Kidney epithelial cell (primary cell): ENCODE measurements at regions not wholly inside any gene's neighbourhood (a gene's known extent, or its start where the extent isn't known, plus 50 kb on each side); places are given as distances from the start of the nearest gene placed in this dataset.

Source experiments
- DNase-seq: peaks from one replicate; pipeline ENCODE4 v3.0.0-alpha.2; 2010; ENCODE audit warnings: low read depth
- H3K27me3 ChIP-seq: 2 replicates; pipeline ENCODE4 v1.6.0; 2011; ENCODE audit warnings: low read length; ENCODE audit not compliant: control insufficient read depth, insufficient read depth
- H3K36me3 ChIP-seq: 2 replicates; pipeline ENCODE4 v1.5.1; 2011; ENCODE audit warnings: low read length; ENCODE audit not compliant: control insufficient read depth, insufficient read depth
- H3K4me3 ChIP-seq: 2 replicates; pipeline ENCODE4 v1.5.1; 2011; ENCODE audit warnings: low read depth, mild to moderate bottlenecking, control low read depth, low read length
- CTCF ChIP-seq: IDR thresholded peaks from 2 replicates; pipeline ENCODE4 v1.5.1; 2011; ENCODE audit warnings: mild to moderate bottlenecking, moderate library complexity, low read length, control low read depth, inconsistent platforms; ENCODE audit not compliant: insufficient read depth, poor library complexity, severe bottlenecking

GRCh38 chr18:5606951-5607350, 63.2 kb upstream of the EPB41L3 start:
- no peak for DNase-seq
- Histone ChIP-seq H3K36me3 (no peaks in the 10 kb centered on the region), H3K4me3 (no peak overlapping the region), H3K27me3 (no peaks in the 10 kb centered on the region)
- TF ChIP-seq CTCF, result no peak

- TF ChIP-seq CTCF, result no peak
- Histone ChIP-seq H3K36me3 (no peaks in the 10 kb centered on the region), H3K27me3 (no peaks in the 10 kb centered on the region), H3K4me3 (no peak overlapping the region)
- no peak for DNase-seq
These were observed 61.0 kb upstream of the EPB41L3 start for GRCh38 chr18:5604778-5605177.

- TF ChIP-seq CTCF, result no peak
- H3K27me3 ChIP-seq, result no peaks in the 10 kb centered on the region
- no peaks in the 10 kb centered on the region for H3K36me3 ChIP-seq
- no peak for DNase-seq
- no peak overlapping the region for H3K4me3 ChIP-seq
These were observed 59.4 kb upstream of the EPB41L3 start for GRCh38 chr18:5603153-5603552.

- Histone ChIP-seq H3K36me3 (no peaks in the 10 kb centered on the region), H3K27me3 (no peaks in the 10 kb centered on the region), H3K4me3 (no peak overlapping the region)
- no peak for DNase-seq
- TF ChIP-seq CTCF, result no peak
These were observed 57.4 kb upstream of the EPB41L3 start for GRCh38 chr18:5601188-5601624.

GRCh38 chr18:5600378-5601071, 56.7 kb upstream of the EPB41L3 start:
- peak; percentile 30 for TF ChIP-seq CTCF
- H3K4me3 ChIP-seq, result no peak overlapping the region
- no peaks in the 10 kb centered on the region for H3K27me3 ChIP-seq
- DNase-seq, result no peak
- H3K36me3 ChIP-seq, result no peaks in the 10 kb centered on the region

- TF ChIP-seq CTCF, result no peak
- no peaks in the 10 kb centered on the region for H3K36me3 ChIP-seq
- no peak overlapping the region for H3K4me3 ChIP-seq
- DNase-seq, result no peak
- H3K27me3 ChIP-seq, result no peaks in the 10 kb centered on the region
These were observed 52.8 kb upstream of the EPB41L3 start for GRCh38 chr18:5596585-5596984.
